ENCODE measurements at regions not wholly inside any gene's neighbourhood (a gene's known extent, or its start where the extent isn't known, plus 50 kb on each side); places are given as distances from the start of the nearest gene placed in this dataset.

DNA sequence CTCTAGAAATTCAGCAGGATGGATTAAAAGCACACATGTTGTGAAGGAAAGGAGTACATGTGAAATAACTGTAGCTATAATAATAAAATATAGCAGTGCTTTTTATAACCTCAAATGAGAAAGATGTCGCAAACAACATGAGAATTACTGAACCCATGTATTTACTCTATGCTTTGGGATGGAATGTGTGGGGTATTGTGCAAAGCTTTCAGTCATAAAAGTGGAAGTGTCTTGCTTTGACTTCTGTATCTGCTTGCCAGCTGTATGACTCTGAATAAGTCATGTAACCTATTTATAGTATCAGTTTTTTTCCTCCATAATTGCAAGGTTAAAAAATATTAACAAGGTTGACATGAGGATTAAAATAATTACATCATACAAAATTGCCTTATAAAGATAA lies 519.3 kb upstream of the CADM2 start:
- DNase-seq = no peak

DNA sequence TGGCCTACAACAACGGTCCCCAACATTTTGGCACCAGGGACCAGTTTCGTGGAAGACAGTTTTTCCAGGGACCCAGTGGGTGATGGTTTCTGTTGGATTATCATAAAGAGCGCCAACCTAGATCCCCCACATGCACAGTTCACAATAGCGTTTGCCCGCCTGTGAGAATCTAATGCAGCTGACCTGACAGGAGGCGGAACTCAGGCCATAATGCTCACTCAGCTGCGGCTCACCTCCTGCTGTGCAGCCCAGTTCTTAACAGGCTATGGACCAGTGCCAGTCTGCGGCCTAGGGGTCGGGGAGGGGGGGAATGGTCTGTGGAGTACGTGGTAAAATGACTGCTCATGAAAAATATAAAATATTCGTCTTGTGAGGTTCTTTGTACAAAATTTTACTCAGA lies 518.5 kb upstream of the CADM2 start:
- DNase-seq = no peak

DNA sequence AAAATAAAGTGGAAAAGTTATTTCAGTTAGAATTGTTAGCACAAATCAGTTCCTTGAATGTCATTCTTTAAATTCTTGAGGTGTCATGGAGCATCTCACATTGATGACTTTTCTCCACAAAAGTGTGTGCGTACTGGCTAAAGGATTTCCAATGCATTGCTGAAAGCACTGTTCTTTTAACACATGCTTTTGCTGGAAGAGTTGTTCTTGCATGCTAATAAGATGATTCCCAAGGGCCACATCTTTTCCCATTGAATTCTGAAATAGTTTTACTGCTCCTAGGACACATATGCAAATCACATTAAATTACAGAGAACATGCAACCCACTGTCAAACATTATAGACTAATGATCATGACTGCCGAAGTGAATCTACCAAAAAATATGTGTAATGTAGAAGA lies 516.3 kb upstream of the CADM2 start:
- DNase-seq = no peak

DNA sequence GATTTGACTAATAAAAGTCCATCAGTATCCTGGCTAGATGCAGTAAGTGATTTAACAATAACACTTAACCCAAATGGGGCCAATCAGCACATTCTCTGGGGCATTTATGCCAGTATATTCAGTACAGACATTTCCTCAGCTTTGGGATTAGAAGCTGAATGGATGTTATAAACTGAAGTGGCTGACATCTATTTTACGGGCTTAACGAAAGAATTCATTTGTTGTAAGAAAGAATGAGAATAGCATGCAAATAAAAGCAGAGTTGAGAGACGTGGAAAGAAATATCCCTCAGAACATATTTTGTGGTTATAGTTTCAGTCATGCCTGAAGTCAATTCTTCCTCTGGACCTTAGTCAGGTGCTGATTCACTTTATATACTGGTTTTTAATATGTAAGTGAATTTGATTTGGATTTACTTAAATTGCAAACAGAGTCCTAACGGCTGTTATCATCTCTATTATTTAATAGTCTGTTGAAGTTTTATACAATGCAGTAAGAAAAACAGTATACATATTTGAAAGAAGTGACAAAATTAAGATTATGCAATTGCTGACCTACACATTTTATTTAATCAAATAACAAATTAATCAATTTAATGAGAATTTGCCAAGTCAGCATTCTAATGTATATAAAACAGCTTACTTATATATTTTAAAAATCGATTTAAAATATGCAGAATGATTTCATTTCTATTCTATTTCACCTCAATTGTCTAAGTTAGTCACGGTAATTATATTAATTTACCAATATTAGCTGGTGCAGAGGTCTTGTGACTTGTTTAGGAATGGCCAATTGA lies 513.9 kb upstream of the CADM2 start:
- DNase-seq = no peak

DNA sequence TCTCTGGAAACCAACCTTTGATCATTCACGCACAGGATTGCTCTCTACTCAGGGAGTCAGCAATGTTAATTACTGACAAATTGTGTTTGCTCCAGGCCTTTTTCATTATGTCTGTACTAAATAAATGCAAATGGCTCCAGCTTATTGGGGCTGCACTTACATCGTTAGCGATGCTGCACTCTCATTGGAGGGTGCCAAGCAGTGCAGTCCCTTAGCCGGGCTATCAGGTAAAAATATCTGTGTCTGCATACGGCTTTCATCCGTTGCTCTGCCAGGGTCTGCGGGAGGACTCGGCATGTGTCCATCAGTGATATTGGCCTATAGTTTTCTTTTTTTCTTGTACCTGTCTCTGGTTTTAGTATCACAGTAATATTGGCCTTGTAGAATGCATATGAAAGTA lies 471.5 kb upstream of the CADM2 start:
- DNase-seq = no peak

DNA sequence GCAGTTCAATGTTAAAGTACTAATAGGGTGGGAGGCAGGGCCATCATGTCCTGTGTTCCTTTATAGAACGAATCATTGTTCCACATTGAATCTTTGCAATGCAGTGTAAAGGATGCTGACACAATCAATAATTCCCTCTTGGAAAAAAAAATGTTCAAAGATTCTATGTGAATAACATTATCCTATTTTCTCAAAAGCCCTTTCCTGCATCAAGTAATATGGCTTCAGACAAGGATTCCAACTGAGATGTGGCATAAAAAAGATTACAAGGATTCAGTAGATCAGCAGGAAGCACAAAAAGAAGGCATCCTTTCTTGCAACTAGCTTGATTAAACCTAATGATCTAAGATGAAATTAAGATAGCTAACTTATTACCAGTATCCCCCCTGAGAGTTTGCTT lies 454.0 kb upstream of the CADM2 start:
- DNase-seq = no peak

DNA sequence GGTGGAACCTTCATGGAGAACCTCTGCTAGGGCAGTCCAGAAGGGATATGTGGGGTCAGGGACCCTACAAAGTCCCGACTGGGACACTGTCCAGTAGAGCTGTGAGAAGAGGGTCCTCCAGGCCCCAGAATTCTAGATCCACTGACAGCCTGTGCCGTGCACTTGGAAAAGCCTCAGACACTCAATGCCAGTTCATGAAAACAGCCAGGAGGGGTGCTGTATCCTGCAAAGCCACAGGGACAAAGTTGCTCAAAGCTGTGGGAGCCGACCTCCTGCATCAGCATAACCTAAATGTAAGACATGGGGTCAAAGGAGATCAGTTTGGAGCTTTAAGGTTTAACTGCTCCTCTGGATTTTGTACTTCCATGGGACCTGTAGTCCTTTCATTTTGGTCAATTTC lies 448.8 kb upstream of the CADM2 start:
- DNase-seq = no peak

DNA sequence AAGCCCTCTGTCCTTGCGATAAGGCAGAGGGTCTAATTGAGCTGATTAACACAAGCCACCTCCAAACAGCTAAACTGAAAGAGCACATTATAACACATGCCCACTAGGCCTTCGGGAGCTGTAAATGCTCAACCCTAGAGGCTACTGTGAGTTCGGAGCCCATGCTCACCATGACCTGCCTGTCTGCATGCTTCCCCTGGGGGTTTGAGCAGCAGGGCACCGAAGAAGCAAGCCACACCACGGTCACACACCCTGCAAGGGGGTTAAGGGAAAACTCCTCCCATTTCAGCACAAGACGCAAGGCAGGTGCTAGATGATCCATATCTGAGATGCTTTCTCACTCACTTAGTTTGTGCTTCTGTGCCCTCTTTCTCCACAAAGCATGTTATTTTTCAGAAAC lies 435.9 kb upstream of the CADM2 start:
- DNase-seq = no peak

DNA sequence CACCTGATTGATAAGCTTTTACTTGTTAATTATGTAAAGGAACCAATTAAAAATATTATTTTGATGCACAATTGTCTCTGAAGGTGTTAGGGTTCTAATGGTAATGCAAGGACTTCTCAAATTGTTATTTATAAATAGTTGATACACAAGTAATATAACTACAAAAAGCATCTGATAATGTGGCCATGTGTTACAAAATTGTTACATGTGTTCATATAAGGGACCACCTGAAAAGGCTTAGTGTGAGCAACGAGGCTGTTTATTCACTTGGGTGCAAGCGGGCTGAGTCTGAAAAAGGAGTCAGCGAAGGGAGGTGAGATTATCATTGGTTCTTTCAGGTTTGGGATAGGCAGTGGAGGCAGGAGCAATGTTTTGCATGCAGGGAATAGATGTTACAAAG lies 421.9 kb upstream of the CADM2 start:
- DNase-seq = no peak

DNA sequence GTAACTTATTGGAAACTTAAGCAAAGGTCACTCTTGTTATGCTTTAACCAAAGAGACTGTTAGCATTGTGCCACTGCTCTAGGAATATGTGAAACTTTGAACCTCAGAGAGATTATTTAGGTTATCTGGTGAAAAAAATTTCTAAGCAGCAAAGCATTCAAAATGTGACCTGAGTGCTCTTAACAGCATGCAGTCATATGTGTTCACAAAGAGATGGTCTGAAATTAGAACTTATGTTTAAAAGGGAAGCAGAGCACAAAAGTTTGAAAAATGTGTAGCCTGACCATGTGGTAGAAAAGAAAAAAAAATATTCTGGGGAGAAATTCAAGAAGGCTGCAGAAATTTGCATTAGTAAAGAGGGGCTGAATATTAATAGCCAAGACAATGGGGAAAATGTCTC lies 420.2 kb upstream of the CADM2 start:
- DNase-seq = no peak

DNA sequence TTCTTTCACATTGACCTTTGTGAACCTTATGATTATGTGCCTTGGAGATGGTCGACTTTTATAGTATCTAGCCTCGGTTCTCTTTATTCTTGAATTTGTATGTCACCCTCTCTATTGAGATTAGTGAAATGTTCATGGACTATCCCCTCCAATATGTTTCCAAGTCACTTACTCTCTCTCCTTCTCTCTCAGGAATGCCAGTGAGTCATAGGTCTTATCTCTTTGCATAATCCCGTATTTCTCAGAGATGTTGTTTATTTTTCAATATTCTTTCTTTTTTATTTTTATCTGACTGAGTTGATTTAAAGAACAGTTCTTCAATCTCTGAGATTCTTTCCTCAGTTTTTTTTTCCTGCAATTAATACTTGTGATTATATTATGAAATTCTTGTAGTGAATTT lies 411.6 kb upstream of the CADM2 start:
- no peak for DNase-seq

DNA sequence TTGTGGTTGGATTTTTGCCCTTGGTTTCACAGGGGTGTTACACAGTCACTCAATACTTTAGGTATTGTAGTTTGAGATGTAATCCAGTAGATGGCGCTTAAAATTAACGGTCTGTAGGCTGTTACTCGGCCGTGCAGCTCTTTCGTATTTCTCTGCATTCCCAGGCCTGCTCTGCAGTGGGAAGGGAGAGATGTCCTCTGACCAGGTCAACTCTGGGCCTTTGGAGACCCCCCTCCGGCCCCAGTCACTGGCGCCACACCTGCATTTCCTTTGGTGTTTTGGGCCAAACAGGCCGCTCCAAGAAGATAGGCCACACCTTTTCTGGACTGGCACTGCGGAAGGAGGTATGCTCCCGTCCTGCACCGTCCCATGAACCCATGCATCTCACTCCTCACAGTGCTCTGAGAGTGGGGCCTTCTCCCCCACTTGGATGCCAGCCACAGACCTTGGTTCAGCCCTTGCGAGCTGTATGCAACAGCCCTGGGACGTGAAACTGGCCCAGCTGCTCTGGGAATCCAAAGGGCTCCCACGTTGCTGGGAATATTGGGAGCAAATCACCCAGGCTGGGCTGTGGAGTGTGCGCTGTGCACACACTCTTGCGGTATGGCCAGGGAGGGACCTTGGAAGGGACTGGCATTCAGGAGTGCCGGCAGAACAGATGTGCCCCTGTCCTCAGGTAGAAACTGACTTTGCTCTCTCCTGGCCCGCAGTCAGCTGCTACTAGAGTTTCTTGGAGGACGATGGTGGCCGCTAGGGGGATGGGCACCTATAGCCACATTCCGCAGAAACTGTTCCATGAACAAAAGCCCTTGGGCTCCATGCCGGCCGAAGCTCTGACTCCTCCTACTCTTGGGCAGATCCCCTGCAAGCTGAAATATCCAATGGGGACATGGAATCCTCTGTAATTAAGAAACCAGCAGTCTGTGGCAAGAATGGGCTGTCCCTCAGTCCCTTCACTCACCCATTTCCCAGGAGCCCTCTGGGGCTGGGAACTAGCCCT lies 410.5 kb upstream of the CADM2 start:
- DNase-seq = peak in 12 of 58 donors; percentile 1 to 24 (median 5)

DNA sequence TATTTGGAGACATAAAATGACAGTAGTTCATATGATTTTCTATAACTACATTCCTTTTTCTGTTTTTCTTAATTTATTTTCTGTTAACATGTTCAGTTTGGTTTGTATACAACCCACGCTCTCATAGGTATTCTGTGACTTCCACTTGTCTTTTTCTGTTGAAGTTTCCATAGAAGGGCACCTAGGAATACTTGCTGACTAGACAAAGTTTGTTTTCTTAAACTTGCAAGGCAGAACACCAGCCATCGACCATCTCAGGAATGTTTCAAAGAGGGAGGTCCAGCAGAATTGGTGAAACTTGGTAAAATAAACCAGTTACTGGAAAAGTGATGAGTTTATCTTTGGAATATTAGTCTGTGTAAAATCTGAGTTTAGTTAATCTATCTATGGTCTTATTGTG lies 403.2 kb upstream of the CADM2 start:
- DNase-seq = no peak

DNA sequence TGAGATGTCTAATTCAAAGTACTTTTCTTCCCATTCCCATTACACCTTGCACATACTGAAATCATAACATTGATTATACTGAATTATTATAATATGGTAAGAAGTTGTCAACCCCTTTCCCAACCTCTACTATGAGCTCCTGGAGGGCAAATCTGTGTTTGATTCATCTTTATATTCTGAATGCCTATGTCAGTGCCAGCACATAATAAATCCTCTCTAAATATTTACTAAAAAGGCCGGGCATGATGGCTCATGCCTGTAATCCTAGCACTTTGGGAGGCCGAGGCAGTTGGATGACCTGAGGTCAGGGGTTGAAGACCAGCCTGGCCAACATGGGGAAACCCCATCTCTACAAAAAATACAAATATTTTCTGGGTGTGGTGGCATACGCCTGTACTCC lies 392.5 kb upstream of the CADM2 start:
- DNase-seq = no peak

DNA sequence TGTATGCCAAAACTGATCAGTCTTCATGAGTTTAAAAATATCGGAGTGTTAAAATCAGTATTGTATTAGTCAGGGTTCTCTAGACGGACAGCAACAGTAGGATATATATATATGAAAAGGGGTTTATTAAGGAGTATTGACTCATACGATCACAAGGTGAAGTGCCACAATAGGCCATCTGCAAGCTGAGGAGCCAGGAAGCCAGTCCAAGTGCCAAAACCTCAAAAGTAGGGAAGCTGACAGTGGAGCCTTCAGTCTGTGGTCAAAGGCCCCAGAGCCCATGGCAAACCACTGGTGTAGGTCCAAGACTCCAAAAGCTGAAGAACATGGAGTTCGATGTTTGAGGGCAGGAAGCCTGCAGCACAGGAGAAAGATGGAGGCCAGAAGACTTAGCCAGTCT lies 391.0 kb upstream of the CADM2 start:
- no peak for DNase-seq

DNA sequence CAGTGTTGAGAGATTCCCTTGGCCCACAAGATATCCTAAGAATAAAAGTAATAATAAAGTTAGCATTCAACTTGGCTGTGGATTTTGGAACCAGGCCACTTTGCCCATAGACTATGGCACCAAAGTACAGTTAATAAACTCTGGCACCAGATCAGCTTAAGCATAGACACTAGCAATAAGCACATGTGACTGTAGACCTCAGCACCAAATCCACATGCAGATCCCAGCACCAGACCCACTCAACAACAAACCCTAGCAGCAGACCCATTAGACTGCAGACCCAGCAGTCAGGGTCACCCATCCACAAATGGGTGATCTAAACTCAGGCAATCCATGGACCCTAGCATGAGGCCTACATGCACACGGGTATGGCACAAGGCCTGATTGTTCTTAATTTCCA lies 384.8 kb upstream of the CADM2 start:
- no peak for DNase-seq

DNA sequence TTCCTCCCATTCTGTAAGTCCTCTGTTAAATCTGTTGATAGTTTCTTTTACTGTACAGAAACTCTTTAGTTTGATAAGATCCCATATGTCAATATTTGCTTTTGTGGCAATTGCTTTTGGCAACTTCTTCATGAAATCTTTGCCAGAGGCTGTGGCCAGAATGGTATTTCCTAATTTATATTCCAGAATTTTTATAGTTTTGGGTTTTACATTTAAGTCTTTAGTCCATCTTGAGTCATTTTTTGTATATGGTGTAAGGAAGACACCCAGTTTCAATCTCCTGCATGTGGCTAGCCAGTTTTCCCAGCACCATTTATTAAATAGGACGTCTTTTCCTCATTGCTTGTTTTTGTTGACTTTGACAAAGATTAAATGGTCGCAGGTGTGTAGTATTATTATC lies 372.4 kb upstream of the CADM2 start:
- DNase-seq = no peak

DNA sequence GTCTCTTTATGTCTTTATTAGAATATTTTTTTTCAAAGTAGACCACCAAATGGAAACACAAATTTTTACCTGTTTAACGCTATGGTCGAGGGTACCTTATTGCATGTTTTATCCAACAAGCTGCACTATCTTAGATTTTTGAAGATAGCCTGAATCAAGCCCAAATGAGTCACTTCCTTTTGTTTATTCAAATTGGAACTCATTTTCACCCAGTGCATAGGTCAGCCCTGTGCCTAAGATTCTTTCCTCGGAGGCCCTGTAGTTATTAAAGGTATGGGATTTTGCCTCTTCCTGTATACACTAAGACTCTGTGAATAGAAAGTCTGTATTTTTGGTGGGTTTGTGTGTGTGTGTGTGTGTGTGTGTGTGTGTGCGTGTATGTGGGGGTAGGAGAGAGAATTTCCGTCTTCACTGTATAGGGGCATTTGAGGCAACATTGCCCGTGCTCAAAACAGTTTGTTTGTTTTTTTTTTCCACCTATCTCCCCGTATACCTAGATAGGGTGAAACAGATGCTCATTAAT lies 358.0 kb upstream of the CADM2 start:
- no peak for DNase-seq

DNA sequence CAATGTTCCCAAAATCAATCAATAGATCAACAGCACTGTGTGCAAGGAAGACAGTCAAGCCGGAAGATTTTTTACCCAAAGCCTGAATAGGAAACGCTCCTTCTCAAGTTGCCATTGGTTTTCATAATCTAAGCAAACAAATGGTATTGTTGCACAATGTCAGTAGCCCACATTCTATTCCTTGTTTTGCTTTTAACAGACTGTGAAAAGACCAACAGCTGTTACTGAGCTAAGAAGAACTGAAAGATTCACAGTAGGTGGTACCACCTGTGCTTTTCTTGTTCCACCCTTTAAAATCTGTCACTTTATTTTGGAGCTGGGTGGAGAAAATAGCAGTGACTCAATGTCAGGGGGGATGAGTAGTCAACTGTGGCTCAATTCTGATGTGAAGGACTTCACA lies 357.5 kb upstream of the CADM2 start:
- peak in 2 of 58 donors; percentile 6 to 11 for DNase-seq

DNA sequence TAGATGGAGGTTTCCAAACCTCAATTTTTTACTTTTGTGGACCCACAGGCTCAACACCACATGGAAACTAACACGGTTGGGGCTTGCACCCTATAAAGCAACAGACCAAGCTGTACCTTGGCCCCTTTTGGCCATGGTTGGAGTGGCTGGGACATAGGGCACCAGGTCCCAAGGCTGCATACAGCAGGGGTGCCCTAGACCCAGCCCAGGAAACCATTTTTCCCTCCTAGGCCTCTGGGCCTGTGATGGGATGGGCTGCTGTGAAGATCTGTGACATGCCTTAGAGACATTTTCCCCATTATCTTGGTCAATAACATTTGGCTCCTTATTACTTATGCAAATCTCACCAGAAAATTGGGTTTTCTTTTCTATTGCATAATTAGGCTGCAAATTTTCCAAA lies 337.0 kb upstream of the CADM2 start:
- no peak for DNase-seq

DNA sequence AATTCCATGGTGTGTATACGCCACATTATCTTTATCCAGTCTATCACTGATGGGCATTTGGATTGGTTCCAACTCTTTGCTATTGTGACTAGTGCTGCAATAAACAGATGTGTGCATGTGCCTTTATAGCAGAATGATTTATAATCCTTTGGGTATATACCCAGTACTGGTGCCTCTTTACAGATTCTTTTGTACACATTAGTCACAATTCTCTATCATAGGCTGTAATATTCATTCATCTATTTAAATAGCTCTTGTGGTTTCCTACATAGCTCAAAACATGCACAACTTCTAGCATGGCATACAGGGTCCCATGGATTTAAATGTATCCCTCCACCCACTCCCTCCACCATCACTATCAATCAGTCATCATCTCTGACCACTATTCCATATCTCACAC lies 324.1 kb upstream of the CADM2 start:
- DNase-seq = no peak

DNA sequence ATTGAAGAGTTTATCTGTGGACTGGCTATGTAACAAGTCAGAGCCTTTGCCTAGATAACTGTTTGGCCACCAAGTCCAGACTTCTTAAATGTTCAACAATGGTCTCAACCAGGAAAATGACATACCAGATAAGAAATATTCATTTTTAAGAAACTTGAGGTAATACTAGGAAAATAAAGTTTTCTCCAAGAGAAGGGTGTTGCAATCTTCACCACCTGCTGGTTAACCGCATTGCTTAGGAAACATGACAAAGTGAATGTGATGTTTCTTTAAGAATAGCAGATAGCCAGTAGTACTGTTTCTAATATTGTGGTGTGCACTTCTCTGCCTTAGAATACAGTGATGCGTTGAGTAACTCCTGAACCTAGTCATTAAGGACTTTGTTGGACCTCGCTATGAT lies 321.5 kb upstream of the CADM2 start:
- DNase-seq = no peak

All from anterior cingulate cortex (tissue), 58 donors.